Bronchial epithelial cell (primary cell): ENCODE measurements at regions not wholly inside any gene's neighbourhood (a gene's known extent, or its start where the extent isn't known, plus 50 kb on each side); places are given as distances from the start of the nearest gene placed in this dataset.

Experiments used
- DNase-seq: peaks from one replicate; pipeline ENCODE4 v3.0.0-alpha.2; 2010; ENCODE audit warnings: low read depth
- FAIRE-seq: peaks from 2 replicates; lab custom pipeline; 2011; peaks lifted over from hg19 to GRCh38; lab: Jason Lieb, UNC
- H3K27me3 ChIP-seq: 2 replicates; pipeline ENCODE4 v1.5.1; 2011; ENCODE audit warnings: low read length; ENCODE audit not compliant: control insufficient read depth, insufficient read depth
- H3K36me3 ChIP-seq: 2 replicates; pipeline ENCODE4 v1.5.1; 2011; ENCODE audit warnings: low read length; ENCODE audit not compliant: control insufficient read depth, insufficient read depth
- H3K4me3 ChIP-seq: 2 replicates; pipeline ENCODE4 v1.5.1; 2011; ENCODE audit warnings: mild to moderate bottlenecking, low read depth, low read length, control low read depth
- CTCF ChIP-seq: IDR thresholded peaks from 2 replicates; pipeline ENCODE4 v1.5.1; 2011; ENCODE audit warnings: mild to moderate bottlenecking, moderate library complexity, low read length, control low read depth, inconsistent platforms; ENCODE audit not compliant: insufficient read depth, severe bottlenecking

GRCh38 chr6:113031591-113032238, 684.6 kb downstream of the RFPL4B start:
- FAIRE-seq = no peak
- Histone ChIP-seq H3K4me3 (no peak overlapping the region), H3K27me3 (no peaks in the 10 kb centered on the region), H3K36me3 (no peaks in the 10 kb centered on the region)
- peak; percentile 5 for DNase-seq
- TF ChIP-seq CTCF = no peak

- Histone ChIP-seq H3K4me3 (no peak overlapping the region), H3K36me3 (no peaks in the 10 kb centered on the region), H3K27me3 (no peaks in the 10 kb centered on the region)
- FAIRE-seq (no peak), DNase-seq (no peak)
- no peak for TF ChIP-seq CTCF
Measured at GRCh38 chr6:113039005-113039404, 691.9 kb downstream of the RFPL4B start.

GRCh38 chr6:113047148-113047547, 700.0 kb downstream of the RFPL4B start:
- DNase-seq = no peak
- no peak overlapping the region for H3K4me3 ChIP-seq
- H3K36me3 ChIP-seq = no peaks in the 10 kb centered on the region
- FAIRE-seq = no peak
- no peak for TF ChIP-seq CTCF
- no peaks in the 10 kb centered on the region for H3K27me3 ChIP-seq

- TF ChIP-seq CTCF = no peak
- no peak overlapping the region for H3K4me3 ChIP-seq
- DNase-seq = no peak
Measured at GRCh38 chr6:113047932-113048331, 700.8 kb downstream of the RFPL4B start.

GRCh38 chr6:113048741-113049140, 701.6 kb downstream of the RFPL4B start:
- Histone ChIP-seq H3K36me3 (no peaks in the 10 kb centered on the region), H3K27me3 (no peaks in the 10 kb centered on the region), H3K4me3 (no peak overlapping the region)
- DNase-seq = no peak
- FAIRE-seq = no peak
- no peak for TF ChIP-seq CTCF

More at GRCh38 chr6:113047932-113048331, 700.8 kb downstream of the RFPL4B start:
- no peak for FAIRE-seq
- H3K27me3 ChIP-seq = no peaks in the 10 kb centered on the region
- no peaks in the 10 kb centered on the region for H3K36me3 ChIP-seq

GRCh38 chr6:113049190-113049589, 702.1 kb downstream of the RFPL4B start:
- FAIRE-seq = no peak
- no peak for DNase-seq
- Histone ChIP-seq H3K27me3 (no peaks in the 10 kb centered on the region), H3K36me3 (no peaks in the 10 kb centered on the region), H3K4me3 (no peak overlapping the region)
- TF ChIP-seq CTCF = no peak
